Natural killer cell (primary cell): ENCODE measurements at regions not wholly inside any gene's neighbourhood (a gene's known extent, or its start where the extent isn't known, plus 50 kb on each side); places are given as distances from the start of the nearest gene placed in this dataset.

ENCODE experiments used
- ATAC-seq, 3 donors: fragments of 150-1000 bp in 2 of 3; fragments of 200-7000 bp in 1 of 3; cut with Tn5 transposase; 1 replicate in 1 of 3; 2 replicates in 2 of 3; pipeline ENCODE4 v1.10.0; 2021; ENCODE audit warnings: mild to moderate bottlenecking in 2 of 3, moderate library complexity in 2 of 3
- DNase-seq, 2 donors: peaks; one replicate each; pipeline versions ENCODE4 v3.0.0 to v3.0.0-alpha.2; 2013 to 2021; ENCODE audit warnings: mixed read lengths in 1 of 2
- H3K27ac ChIP-seq: one replicate; pipeline ENCODE4 v1.5.1; 2013; ENCODE audit warnings: mild to moderate bottlenecking, low read length
- H3K27me3 ChIP-seq: one replicate; pipeline ENCODE4 v1.6.1; 2013; ENCODE audit warnings: low read length; ENCODE audit not compliant: control insufficient read depth, insufficient read depth
- H3K36me3 ChIP-seq: one replicate; pipeline ENCODE4 v1.6.1; 2013; ENCODE audit warnings: low read length; ENCODE audit not compliant: control insufficient read depth, insufficient read depth
- H3K4me1 ChIP-seq: one replicate; pipeline ENCODE4 v1.6.1; 2013; ENCODE audit warnings: low read length; ENCODE audit not compliant: control insufficient read depth, insufficient read depth
- H3K4me3 ChIP-seq: one replicate; pipeline ENCODE4 v1.5.1; 2013; ENCODE audit warnings: low read length
- H3K9me3 ChIP-seq: one replicate; pipeline ENCODE4 v1.6.1; 2013; ENCODE audit warnings: low read length; ENCODE audit not compliant: control insufficient read depth, insufficient read depth
- H3K27ac Mint-ChIP-seq, 2 donors: one replicate each; pipeline ENCODE4 v1.8.0; 2022; ENCODE audit warnings: mild to moderate bottlenecking in 2 of 2, mixed read lengths in 2 of 2, moderate library complexity in 1 of 2
- H3K27me3 Mint-ChIP-seq, 2 donors: one replicate each; pipeline ENCODE4 v1.8.0; 2022; ENCODE audit warnings: low read depth in 2 of 2, mixed read lengths in 2 of 2
- H3K36me3 Mint-ChIP-seq: one replicate; pipeline ENCODE4 v1.8.0; 2022; ENCODE audit warnings: mixed read lengths
- H3K4me1 Mint-ChIP-seq, 2 donors: one replicate each; pipeline ENCODE4 v1.8.0; 2022; ENCODE audit warnings: mixed read lengths in 2 of 2
- H3K4me3 Mint-ChIP-seq: one replicate; pipeline ENCODE4 v1.8.0; 2022; ENCODE audit warnings: mild to moderate bottlenecking, moderate library complexity, mixed read lengths
- H3K9me3 Mint-ChIP-seq, 2 donors: one replicate each; pipeline ENCODE4 v1.8.0; 2022; ENCODE audit warnings: mixed read lengths in 2 of 2
- WGBS: methylation state at CpG from one replicate; pipeline ENCODE4 v1.1.7; 2013; ENCODE audit warnings: missing lambda C conversion rate; ENCODE audit not compliant: insufficient coverage; 5-methylcytosine and 5-hydroxymethylcytosine counted together
- intact Hi-C: fragments of 100-400 bp; cut with micrococcal nuclease; formaldehyde crosslinking; loops from one replicate; pipeline ENCODE4 v1.14.2; 2022
- TF ChIP-seq, protein P1 (sequence below): fragments of 200-600 bp; IDR thresholded peaks from one replicate; pipeline ENCODE4 v1.8.0; 2022; ENCODE audit warnings: antibody characterized with exemption

DNA sequence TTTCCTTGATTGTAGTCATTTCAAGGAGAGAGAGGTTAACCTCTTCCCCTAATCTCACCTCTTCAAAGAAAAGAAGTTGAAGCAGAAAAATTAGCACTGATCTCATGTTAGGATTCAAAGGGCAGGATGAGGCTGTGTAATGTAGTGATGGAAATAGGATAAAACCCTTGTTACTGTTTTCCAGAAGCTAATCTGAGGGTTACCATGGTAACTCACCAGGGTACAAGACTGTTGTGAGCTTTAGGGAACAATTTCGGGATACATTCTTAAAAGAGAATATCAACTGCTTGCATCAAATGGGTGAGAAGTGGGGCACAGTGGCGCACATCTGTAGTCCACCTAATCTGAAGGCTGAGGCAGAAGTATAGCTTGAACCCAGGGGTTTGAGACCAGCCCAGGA, 64.9 kb upstream of the SLC39A10 start:
- Mint-ChIP-seq H3K27ac (no peak overlapping the region), H3K27me3 (no peaks in the 10 kb centered on the region), H3K9me3 (no peaks in the 10 kb centered on the region), H3K4me3 (no peak overlapping the region), H3K4me1 (peaks cover 0 to 7% of the 10 kb centered on the region in 2 donors), H3K36me3 (no peaks in the 10 kb centered on the region)
- H3K27me3 ChIP-seq: no peaks in the 10 kb centered on the region
- WGBS: 90% methylated on average over 2 of the region's 2 CpGs
- TF ChIP-seq, protein P1, sequence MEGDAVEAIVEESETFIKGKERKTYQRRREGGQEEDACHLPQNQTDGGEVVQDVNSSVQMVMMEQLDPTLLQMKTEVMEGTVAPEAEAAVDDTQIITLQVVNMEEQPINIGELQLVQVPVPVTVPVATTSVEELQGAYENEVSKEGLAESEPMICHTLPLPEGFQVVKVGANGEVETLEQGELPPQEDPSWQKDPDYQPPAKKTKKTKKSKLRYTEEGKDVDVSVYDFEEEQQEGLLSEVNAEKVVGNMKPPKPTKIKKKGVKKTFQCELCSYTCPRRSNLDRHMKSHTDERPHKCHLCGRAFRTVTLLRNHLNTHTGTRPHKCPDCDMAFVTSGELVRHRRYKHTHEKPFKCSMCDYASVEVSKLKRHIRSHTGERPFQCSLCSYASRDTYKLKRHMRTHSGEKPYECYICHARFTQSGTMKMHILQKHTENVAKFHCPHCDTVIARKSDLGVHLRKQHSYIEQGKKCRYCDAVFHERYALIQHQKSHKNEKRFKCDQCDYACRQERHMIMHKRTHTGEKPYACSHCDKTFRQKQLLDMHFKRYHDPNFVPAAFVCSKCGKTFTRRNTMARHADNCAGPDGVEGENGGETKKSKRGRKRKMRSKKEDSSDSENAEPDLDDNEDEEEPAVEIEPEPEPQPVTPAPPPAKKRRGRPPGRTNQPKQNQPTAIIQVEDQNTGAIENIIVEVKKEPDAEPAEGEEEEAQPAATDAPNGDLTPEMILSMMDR: no peak
- ATAC-seq: no peak
- H3K36me3 ChIP-seq: no peaks in the 10 kb centered on the region
- no peaks in the 10 kb centered on the region for H3K9me3 ChIP-seq
- no peak overlapping the region for H3K4me3 ChIP-seq
- H3K27ac ChIP-seq: no peak overlapping the region
- no peaks in the 10 kb centered on the region for H3K4me1 ChIP-seq
- DNase-seq: no peak
- intact Hi-C loops: no loop called here

DNA sequence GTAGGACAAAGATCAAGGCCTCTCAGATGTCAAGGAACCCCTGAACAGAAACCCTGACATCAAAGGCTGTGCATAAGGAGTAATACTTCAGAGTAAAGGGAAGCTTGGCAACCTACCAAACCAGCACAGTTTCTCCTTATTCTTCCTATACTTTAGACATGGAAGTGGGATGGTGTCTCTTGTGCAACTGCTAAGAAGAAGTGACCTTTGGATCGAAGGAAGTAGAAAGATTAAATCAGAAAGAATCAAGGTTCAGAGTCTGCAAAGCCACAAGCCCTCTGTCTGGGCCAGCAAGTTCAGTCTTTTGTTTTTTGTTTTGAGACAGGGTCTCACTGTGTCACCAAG, 66.2 kb upstream of the SLC39A10 start:
- Mint-ChIP-seq H3K27me3 (no peaks in the 10 kb centered on the region), H3K4me3 (no peak overlapping the region), H3K9me3 (no peaks in the 10 kb centered on the region), H3K27ac (no peak overlapping the region), H3K36me3 (no peaks in the 10 kb centered on the region), H3K4me1 (peaks cover 0 to 7% of the 10 kb centered on the region in 2 donors)
- Histone ChIP-seq H3K36me3 (no peaks in the 10 kb centered on the region), H3K4me3 (no peak overlapping the region), H3K4me1 (no peaks in the 10 kb centered on the region), H3K27ac (no peak overlapping the region), H3K27me3 (no peaks in the 10 kb centered on the region), H3K9me3 (no peaks in the 10 kb centered on the region)
- intact Hi-C loops: no loop called here
- 78% methylated on average over 1 of the region's 1 CpG for WGBS
- TF ChIP-seq, protein P1: no peak
- DNase-seq (no peak), ATAC-seq (no peak)

DNA sequence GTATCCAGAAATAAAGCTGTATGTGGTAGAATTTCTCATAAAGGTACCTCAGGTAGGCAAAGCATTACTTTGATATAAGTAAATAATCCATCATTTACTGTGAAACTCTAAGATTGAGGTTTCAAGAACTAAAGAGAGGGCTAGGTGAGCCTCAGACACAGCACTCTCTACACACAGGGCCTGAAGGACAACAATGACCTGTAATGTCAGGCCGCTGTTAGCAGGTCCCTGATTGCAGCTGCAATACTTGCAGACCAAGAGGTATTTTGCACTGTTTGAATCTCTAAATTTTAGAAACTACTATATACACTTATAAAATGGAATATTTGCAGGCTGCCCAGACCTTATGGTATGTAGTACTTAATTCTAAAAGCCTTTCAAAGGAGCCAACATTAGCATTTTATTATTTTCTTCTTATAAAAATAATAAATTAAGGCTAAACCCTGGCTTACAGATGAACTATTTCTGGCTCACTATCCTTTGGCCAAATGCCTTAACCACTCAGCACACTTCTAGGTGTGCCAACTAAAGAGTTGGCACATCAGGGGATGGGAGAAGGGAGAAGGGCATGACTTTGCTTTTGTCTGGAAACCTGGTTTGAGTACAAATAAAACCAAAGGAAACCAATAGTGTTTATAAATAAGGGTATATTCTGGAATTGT, 66.7 kb upstream of the SLC39A10 start:
- Mint-ChIP-seq H3K27me3 (no peaks in the 10 kb centered on the region), H3K4me1 (peaks cover 0 to 7% of the 10 kb centered on the region in 2 donors), H3K4me3 (no peak overlapping the region), H3K27ac (no peak overlapping the region), H3K9me3 (no peaks in the 10 kb centered on the region), H3K36me3 (no peaks in the 10 kb centered on the region)
- Histone ChIP-seq H3K27ac (no peak overlapping the region), H3K4me3 (no peak overlapping the region), H3K36me3 (no peaks in the 10 kb centered on the region), H3K9me3 (no peaks in the 10 kb centered on the region), H3K4me1 (no peaks in the 10 kb centered on the region), H3K27me3 (no peaks in the 10 kb centered on the region)
- no peak for DNase-seq
- ATAC-seq: no peak
- intact Hi-C loops: no loop called here
- WGBS: 100% methylated on average over 1 of the region's 1 CpG
- TF ChIP-seq, protein P1: no peak

DNA sequence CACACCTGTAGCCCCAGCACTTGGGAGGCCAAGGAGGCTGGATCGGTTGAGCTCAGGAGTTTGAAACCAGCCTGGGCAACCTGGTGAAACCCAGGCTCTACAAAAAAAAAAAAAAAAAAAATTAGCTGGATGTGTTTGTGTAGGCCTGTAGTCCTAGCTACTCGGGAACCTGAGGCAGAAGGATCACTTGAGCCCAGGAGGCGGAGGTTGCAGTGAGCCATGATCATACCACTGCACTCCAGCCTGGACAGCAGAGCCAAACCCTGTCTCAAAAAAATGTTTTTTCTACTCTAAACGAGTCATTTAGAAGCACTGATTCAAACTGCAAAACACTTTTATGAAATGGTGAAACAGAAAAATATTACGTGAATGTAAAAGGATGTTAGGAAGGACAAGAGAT, 69.1 kb upstream of the SLC39A10 start:
- no peak overlapping the region for H3K4me3 Mint-ChIP-seq
- TF ChIP-seq, protein P1: no peak
- H3K27ac ChIP-seq: no peak overlapping the region
- H3K27me3 ChIP-seq: no peaks in the 10 kb centered on the region
- no peaks in the 10 kb centered on the region for H3K27me3 Mint-ChIP-seq
- no peak overlapping the region for H3K27ac Mint-ChIP-seq
- no peaks in the 10 kb centered on the region for H3K36me3 ChIP-seq
- intact Hi-C loops: no loop called here
- H3K9me3 ChIP-seq: no peaks in the 10 kb centered on the region
- no peaks in the 10 kb centered on the region for H3K9me3 Mint-ChIP-seq
- no peaks in the 10 kb centered on the region for H3K36me3 Mint-ChIP-seq
- DNase-seq: no peak
- no peaks in the 10 kb centered on the region for H3K4me1 ChIP-seq
- H3K4me1 Mint-ChIP-seq: no peaks in the 10 kb centered on the region
- no peak overlapping the region for H3K4me3 ChIP-seq
- 89% methylated on average over 4 of the region's 5 CpGs for WGBS
- no peak for ATAC-seq
